GM12878 (cell line): ENCODE measurements at regions not wholly inside any gene's neighbourhood (a gene's known extent, or its start where the extent isn't known, plus 50 kb on each side); places are given as distances from the start of the nearest gene placed in this dataset.

ENCODE experiments used
- ATAC-seq: fragments of 200-7000 bp; cut with Tn5 transposase; 3 replicates; pipeline ENCODE4 v1.9.1; 2020; ENCODE audit warnings: mild to moderate bottlenecking, moderate library complexity
- BruUV-seq: library from RNA; stranded (reverse); fragments of 400-500 nt; replicated peaks from 2 replicates; lab custom pipeline; 2021; lab: Mats Ljungman, UMichigan
- CTCF ChIA-PET: fragments of 300-600 bp; sonication (Branson Sonifier 250); formaldehyde crosslinking; extraction: SDS; loops from one replicate; lab custom pipeline; 2021; ENCODE audit warnings: inconsistent platforms; lab: Yijun Ruan, JAX
- POLR2A ChIA-PET: fragments of 350-600 bp; formaldehyde crosslinking; extraction: SDS; loops from one replicate; lab custom pipeline; 2021; ENCODE audit warnings: inconsistent platforms; lab: Charles Lee
- RAD21 ChIA-PET: fragments of 300-600 bp; sonication (Branson Sonifier 250); formaldehyde crosslinking; loops from one replicate; lab custom pipeline; 2023; ENCODE audit warnings: antibody characterized with exemption; ENCODE audit not compliant: unreplicated experiment; lab: Charles Lee
- SMC1A ChIA-PET: fragments of 300-600 bp; sonication (Branson Sonifier 250); formaldehyde crosslinking; loops from one replicate; lab custom pipeline; 2023; ENCODE audit not compliant: unreplicated experiment, uncharacterized antibody; lab: Charles Lee
- DNase-seq: peaks from one replicate; pipeline ENCODE4 v3.0.0-alpha.2; 2011; ENCODE audit warnings: low read depth, low spot score
- FAIRE-seq: peaks from 3 replicates; lab custom pipeline; 2011; peaks lifted over from hg19 to GRCh38; lab: Jason Lieb, UNC
- H2AFZ ChIP-seq: 2 replicates; pipeline ENCODE4 v1.6.0; 2011; ENCODE audit warnings: low read depth, low read length, control low read depth; ENCODE audit not compliant: control insufficient read depth
- H3K27ac ChIP-seq: 2 replicates; pipeline ENCODE4 v1.5.1; 2011; ENCODE audit warnings: control low read depth; ENCODE audit not compliant: control insufficient read depth, insufficient read depth
- H3K27me3 ChIP-seq, 2 experiments: replicated peaks in 1 of 2; 2 replicates each; pipeline versions ENCODE4 v1.6.0 to v1.6.1; 2011; ENCODE audit warnings: low read length in 1 of 2; ENCODE audit not compliant: control insufficient read depth in 2 of 2, insufficient read depth in 2 of 2
- H3K36me3 ChIP-seq, 2 experiments: 2 replicates each; pipeline ENCODE4 v1.5.1; 2011; ENCODE audit warnings: low read length in 1 of 2; ENCODE audit not compliant: control insufficient read depth in 2 of 2, insufficient read depth in 2 of 2
- H3K4me1 ChIP-seq: 2 replicates; pipeline ENCODE4 v1.6.1; 2011; ENCODE audit warnings: mild to moderate bottlenecking, low read length, moderate library complexity, mixed read lengths; ENCODE audit not compliant: control insufficient read depth, insufficient read depth
- H3K4me2 ChIP-seq: 2 replicates; pipeline ENCODE4 v1.6.0; 2011; ENCODE audit warnings: control low read depth; ENCODE audit not compliant: control insufficient read depth, insufficient read depth
- H3K4me3 ChIP-seq: fragments of 200-600 bp; sonication (generic); 2 replicates; pipeline ENCODE4 v1.5.1; 2016
- H3K79me2 ChIP-seq: 2 replicates; pipeline ENCODE4 v1.6.0; 2011; ENCODE audit warnings: low read length; ENCODE audit not compliant: control insufficient read depth, insufficient read depth
- H3K9ac ChIP-seq: 2 replicates; pipeline ENCODE4 v1.8.0; 2011; ENCODE audit warnings: low read length, control low read depth, mixed read lengths; ENCODE audit not compliant: control insufficient read depth, insufficient read depth
- H3K9me3 ChIP-seq: replicated peaks from 3 replicates; pipeline ENCODE4 v1.5.1; 2011; ENCODE audit warnings: mild to moderate bottlenecking, low read length; ENCODE audit not compliant: control insufficient read depth, insufficient read depth
- H4K20me1 ChIP-seq: 2 replicates; pipeline ENCODE4 v1.6.0; 2011; ENCODE audit not compliant: control insufficient read depth, insufficient read depth
- BHLHE40 ChIP-seq, 2 experiments: fragments of 450-650 bp in 1 of 2; IDR thresholded peaks; 2 replicates each; pipeline ENCODE4 v1.6.1; 2011 to 2017; ENCODE audit warnings: low read depth in 2 of 2, borderline replicate concordance in 1 of 2, improper control_type of control experiment in 1 of 2, low read length in 1 of 2, mild to moderate bottlenecking in 1 of 2
- CHD4 ChIP-seq: fragments of 200-600 bp; sonication (generic); IDR thresholded peaks from 2 replicates; pipeline ENCODE4 v1.6.1; 2016; ENCODE audit warnings: mild to moderate bottlenecking
- ESRRA ChIP-seq: IDR thresholded peaks from 2 replicates; pipeline ENCODE4 v1.6.1; 2012; ENCODE audit warnings: mild to moderate bottlenecking, low read length, improper control_type of control experiment
- FOXM1 ChIP-seq: IDR thresholded peaks from 2 replicates; pipeline ENCODE4 v1.6.1; 2012; ENCODE audit warnings: low read depth, mild to moderate bottlenecking, inconsistent platforms, low read length, moderate library complexity
- GATAD2B ChIP-seq: fragments of 450-650 bp; conservative IDR thresholded peaks from 2 replicates; pipeline ENCODE4 v1.6.1; 2017; ENCODE audit warnings: low read depth, mild to moderate bottlenecking, moderate library complexity
- IKZF1 ChIP-seq: fragments of 450-650 bp; conservative IDR thresholded peaks from 2 replicates; pipeline ENCODE4 v1.6.1; 2017; ENCODE audit warnings: antibody characterized with exemption, mild to moderate bottlenecking
- JUNB ChIP-seq: IDR thresholded peaks from 2 replicates; pipeline ENCODE4 v1.6.1; 2016; ENCODE audit warnings: antibody characterized with exemption, mild to moderate bottlenecking
- NRF1 ChIP-seq: conservative IDR thresholded peaks from 2 replicates; pipeline ENCODE4 v1.6.1; 2011; ENCODE audit warnings: mild to moderate bottlenecking, low read depth, low read length, improper control_type of control experiment
- POLR2AphosphoS2 ChIP-seq: IDR thresholded peaks from 2 replicates; pipeline ENCODE4 v1.6.1; 2011; ENCODE audit warnings: low read depth, mild to moderate bottlenecking, low read length, improper control_type of control experiment, moderate library complexity
- RAD51 ChIP-seq: fragments of 450-650 bp; IDR thresholded peaks from 2 replicates; pipeline ENCODE4 v1.6.1; 2016; ENCODE audit warnings: moderate library complexity, mild to moderate bottlenecking, inconsistent platforms
- RBBP5 ChIP-seq: fragments of 200-600 bp; sonication (generic); conservative IDR thresholded peaks from 2 replicates; pipeline ENCODE4 v1.6.1; 2016
- SUZ12 ChIP-seq: fragments of 200-600 bp; sonication (generic); IDR thresholded peaks from one replicate; pipeline ENCODE4 v1.6.1; 2018; ENCODE audit warnings: antibody characterized with exemption, mild to moderate bottlenecking; ENCODE audit not compliant: unreplicated experiment
- ZBED1 ChIP-seq: IDR thresholded peaks from 2 replicates; pipeline ENCODE4 v1.6.1; 2016; ENCODE audit warnings: borderline replicate concordance
- ZNF622 ChIP-seq: fragments of 450-650 bp; IDR thresholded peaks from 2 replicates; pipeline ENCODE4 v1.6.1; 2017; ENCODE audit warnings: mild to moderate bottlenecking, inconsistent platforms
- WGBS: methylation state at CpG from one replicate; pipeline ENCODE4 v1.1.6; 2016; ENCODE audit warnings: low lambda C conversion rate; ENCODE audit not compliant: insufficient replicate concordance, insufficient coverage; ENCODE audit errors: missing lambda C conversion rate; 5-methylcytosine and 5-hydroxymethylcytosine counted together
- in situ Hi-C: fragments of 300-500 bp; cut with MboI; formaldehyde crosslinking; loops from 9 replicates; pipeline ENCODE4 v1.14.3; 2018; ENCODE audit warnings: mixed read lengths
- intact Hi-C: fragments of 100-400 bp; cut with micrococcal nuclease; formaldehyde crosslinking; loops from one replicate; pipeline ENCODE4 v1.14.2; 2022; ENCODE audit not compliant: unreplicated experiment
- TF ChIP-seq, protein P1 (sequence below): IDR thresholded peaks from 2 replicates; pipeline ENCODE4 v1.6.1; 2012; ENCODE audit warnings: low read depth, low read length, improper control_type of control experiment
- TF ChIP-seq, protein P2 (sequence below): IDR thresholded peaks from 2 replicates; pipeline ENCODE4 v1.6.1; 2011; ENCODE audit warnings: mild to moderate bottlenecking, low read depth, low read length, moderate library complexity; ENCODE audit not compliant: insufficient replicate concordance
- TF ChIP-seq, protein P3 (sequence below): fragments of 450-650 bp; IDR thresholded peaks from 2 replicates; pipeline ENCODE4 v1.6.1; 2017; ENCODE audit warnings: borderline replicate concordance

DNA sequence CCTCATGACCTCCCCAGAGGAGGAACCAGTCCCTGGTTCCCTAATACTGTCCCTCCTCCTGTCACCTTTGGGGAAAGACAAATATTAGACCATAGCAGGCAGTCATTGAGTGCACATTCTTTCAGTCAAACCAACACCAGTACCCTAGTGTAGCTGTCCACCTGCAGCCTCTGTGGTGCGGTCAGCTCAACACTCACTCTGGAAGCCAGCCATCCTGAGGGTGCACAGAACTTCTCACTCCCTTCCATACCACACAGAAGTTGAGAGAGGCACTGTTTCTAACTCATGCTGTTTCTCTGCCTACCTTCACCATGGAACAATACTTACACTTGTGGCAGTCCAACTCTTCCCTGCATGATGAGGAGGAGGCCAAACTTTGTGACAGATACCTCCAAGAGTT lies 175.6 kb upstream of the FOXN2 start:
- ChIA-PET CTCF (no interaction called here), RAD21 (no interaction called here)

More for the DNA sequence above, 175.6 kb upstream of the FOXN2 start:
- H3K9ac ChIP-seq: no peak overlapping the region
- FAIRE-seq: no peak
- POLR2A ChIA-PET: no interaction called here
- H3K36me3 ChIP-seq: no peaks in the 10 kb centered on the region
- no peak overlapping the region for H3K4me2 ChIP-seq
- TF ChIP-seq POLR2AphosphoS2 (no peak), JUNB (no peak), ZBED1 (no peak), ZNF622 (no peak), NRF1 (no peak), BHLHE40 (IDR thresholded peaks at IDR 0.05; ENCODE audit: borderline replicate concordance in 1 of 2, low read depth in 2 of 2, low read length in 1 of 2) (no peak), CHD4 (no peak), ESRRA (no peak), SUZ12 (no peak), RAD51 (no peak), GATAD2B (no peak), IKZF1 (no peak), RBBP5 (no peak), FOXM1 (no peak)
- TF ChIP-seq, protein P1, sequence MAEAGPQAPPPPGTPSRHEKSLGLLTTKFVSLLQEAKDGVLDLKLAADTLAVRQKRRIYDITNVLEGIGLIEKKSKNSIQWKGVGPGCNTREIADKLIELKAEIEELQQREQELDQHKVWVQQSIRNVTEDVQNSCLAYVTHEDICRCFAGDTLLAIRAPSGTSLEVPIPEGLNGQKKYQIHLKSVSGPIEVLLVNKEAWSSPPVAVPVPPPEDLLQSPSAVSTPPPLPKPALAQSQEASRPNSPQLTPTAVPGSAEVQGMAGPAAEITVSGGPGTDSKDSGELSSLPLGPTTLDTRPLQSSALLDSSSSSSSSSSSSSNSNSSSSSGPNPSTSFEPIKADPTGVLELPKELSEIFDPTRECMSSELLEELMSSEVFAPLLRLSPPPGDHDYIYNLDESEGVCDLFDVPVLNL: no peak
- TF ChIP-seq, protein P2, sequence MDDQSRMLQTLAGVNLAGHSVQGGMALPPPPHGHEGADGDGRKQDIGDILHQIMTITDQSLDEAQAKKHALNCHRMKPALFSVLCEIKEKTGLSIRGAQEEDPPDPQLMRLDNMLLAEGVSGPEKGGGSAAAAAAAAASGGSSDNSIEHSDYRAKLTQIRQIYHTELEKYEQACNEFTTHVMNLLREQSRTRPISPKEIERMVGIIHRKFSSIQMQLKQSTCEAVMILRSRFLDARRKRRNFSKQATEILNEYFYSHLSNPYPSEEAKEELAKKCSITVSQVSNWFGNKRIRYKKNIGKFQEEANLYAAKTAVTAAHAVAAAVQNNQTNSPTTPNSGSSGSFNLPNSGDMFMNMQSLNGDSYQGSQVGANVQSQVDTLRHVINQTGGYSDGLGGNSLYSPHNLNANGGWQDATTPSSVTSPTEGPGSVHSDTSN: no peak
- TF ChIP-seq, protein P3, sequence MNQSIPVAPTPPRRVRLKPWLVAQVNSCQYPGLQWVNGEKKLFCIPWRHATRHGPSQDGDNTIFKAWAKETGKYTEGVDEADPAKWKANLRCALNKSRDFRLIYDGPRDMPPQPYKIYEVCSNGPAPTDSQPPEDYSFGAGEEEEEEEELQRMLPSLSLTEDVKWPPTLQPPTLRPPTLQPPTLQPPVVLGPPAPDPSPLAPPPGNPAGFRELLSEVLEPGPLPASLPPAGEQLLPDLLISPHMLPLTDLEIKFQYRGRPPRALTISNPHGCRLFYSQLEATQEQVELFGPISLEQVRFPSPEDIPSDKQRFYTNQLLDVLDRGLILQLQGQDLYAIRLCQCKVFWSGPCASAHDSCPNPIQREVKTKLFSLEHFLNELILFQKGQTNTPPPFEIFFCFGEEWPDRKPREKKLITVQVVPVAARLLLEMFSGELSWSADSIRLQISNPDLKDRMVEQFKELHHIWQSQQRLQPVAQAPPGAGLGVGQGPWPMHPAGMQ: no peak
- no peaks in the 10 kb centered on the region for H3K9me3 ChIP-seq
- no peak for ATAC-seq
- 0% methylated on average over 1 of the region's 1 CpG for WGBS
- H3K4me3 ChIP-seq: no peak overlapping the region
- H3K27ac ChIP-seq: no peak overlapping the region
- BruUV-seq: no TSS peak
- H3K79me2 ChIP-seq: no peaks in the 10 kb centered on the region
- DNase-seq: no peak
- intact Hi-C loops: no loop called here
- H3K27me3 ChIP-seq: no peaks in the 10 kb centered on the region
- in situ Hi-C loops: no loop called here
- no peak overlapping the region for H2AFZ ChIP-seq
- H3K4me1 ChIP-seq: no peaks in the 10 kb centered on the region
- SMC1A ChIA-PET: no interaction called here
- no peaks in the 10 kb centered on the region for H4K20me1 ChIP-seq
